ENCODE measurements at regions not wholly inside any gene's neighbourhood (a gene's known extent, or its start where the extent isn't known, plus 50 kb on each side); places are given as distances from the start of the nearest gene placed in this dataset.

DNA sequence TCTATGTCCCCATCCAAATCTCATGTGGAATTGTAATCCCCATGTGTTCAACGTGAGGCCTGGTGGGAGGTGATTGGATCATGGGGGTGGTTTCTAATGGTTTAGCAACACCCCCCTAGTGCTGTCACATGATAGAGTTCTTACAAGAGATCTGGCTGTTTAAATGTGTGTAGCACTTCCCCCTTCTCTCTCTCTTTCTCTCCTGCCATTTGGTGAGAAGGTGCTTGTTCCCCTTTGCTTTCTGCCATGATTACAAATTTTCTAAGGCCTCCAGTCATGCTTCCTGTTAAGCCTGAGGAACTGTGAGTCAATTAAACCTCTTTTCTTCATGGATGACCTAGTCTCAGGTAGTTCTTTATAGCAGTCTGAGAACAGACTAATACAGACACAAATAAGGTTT, 165.4 kb downstream of the OGFRL1 start:
- Histone ChIP-seq H3K4me2 (ENCODE audit: low read length) (no peak overlapping the region), H3K79me2 (ENCODE audit: low read length) (no peaks in the 10 kb centered on the region), H3K9me3 (ENCODE audit: insufficient read depth, low read length) (no peaks in the 10 kb centered on the region), H3K27me3 (ENCODE audit: low read depth, low read length) (no peaks in the 10 kb centered on the region), H3K36me3 (replicated peaks; ENCODE audit: low read depth, low read length) (no peaks in the 10 kb centered on the region), H3K4me3 (ENCODE audit: low read length) (no peak overlapping the region), H3K9ac (ENCODE audit: low read length) (no peak overlapping the region), H4K20me1 (ENCODE audit: insufficient read depth, low read length) (no peaks in the 10 kb centered on the region), H3K4me1 (ENCODE audit: low read length) (0 out of 2 replicates have a peak, but pooled peaks cover 4% of the 10 kb centered on the region), H2AFZ (ENCODE audit: low read depth, low read length) (no peak overlapping the region; the same call in 1 of the 2 replicates), H3K27ac (ENCODE audit: low read length) (no peak overlapping the region)
- TF ChIP-seq CTCF (IDR thresholded peaks at IDR 0.05; ENCODE audit: low read depth, low read length) (no peak), EZH2phosphoT487 (IDR thresholded peaks at IDR 0.05; ENCODE audit: low read depth) (no peak)

- no peaks in the 10 kb centered on the region for H3K9me3 ChIP-seq (ENCODE audit: insufficient read depth, low read length)
- 0 out of 2 replicates have a peak, but pooled peaks cover 4% of the 10 kb centered on the region for H3K4me1 ChIP-seq (ENCODE audit: low read length)
- H3K4me3 ChIP-seq (ENCODE audit: low read length), result no peak overlapping the region
- H3K79me2 ChIP-seq (ENCODE audit: low read length), result no peaks in the 10 kb centered on the region
- H3K36me3 ChIP-seq (replicated peaks; ENCODE audit: low read depth, low read length), result no peaks in the 10 kb centered on the region
- H3K9ac ChIP-seq (ENCODE audit: low read length), result no peak overlapping the region
- H4K20me1 ChIP-seq (ENCODE audit: insufficient read depth, low read length), result no peaks in the 10 kb centered on the region
- H3K4me2 ChIP-seq (ENCODE audit: low read length), result no peak overlapping the region
- no peak overlapping the region for H2AFZ ChIP-seq (ENCODE audit: low read depth, low read length)
- no peaks in the 10 kb centered on the region for H3K27me3 ChIP-seq (ENCODE audit: low read depth, low read length)
- TF ChIP-seq CTCF (IDR thresholded peaks at IDR 0.05; ENCODE audit: low read depth, low read length) (no peak), EZH2phosphoT487 (IDR thresholded peaks at IDR 0.05; ENCODE audit: low read depth) (no peak)
- H3K27ac ChIP-seq (ENCODE audit: low read length), result no peak overlapping the region
These were observed 169.3 kb downstream of the OGFRL1 start for GRCh38 chr6:71457929-71458328.

GRCh38 chr6:71459162-71459561, 170.6 kb downstream of the OGFRL1 start:
- Histone ChIP-seq H3K4me3 (ENCODE audit: low read length) (no peak overlapping the region), H3K27me3 (ENCODE audit: low read depth, low read length) (no peaks in the 10 kb centered on the region), H4K20me1 (ENCODE audit: insufficient read depth, low read length) (no peaks in the 10 kb centered on the region), H3K27ac (ENCODE audit: low read length) (no peak overlapping the region), H3K9me3 (ENCODE audit: insufficient read depth, low read length) (no peaks in the 10 kb centered on the region), H3K4me2 (ENCODE audit: low read length) (no peak overlapping the region), H3K36me3 (replicated peaks; ENCODE audit: low read depth, low read length) (no peaks in the 10 kb centered on the region), H3K9ac (ENCODE audit: low read length) (no peak overlapping the region), H3K4me1 (ENCODE audit: low read length) (0 out of 2 replicates have a peak, but pooled peaks cover 1% of the 10 kb centered on the region), H2AFZ (ENCODE audit: low read depth, low read length) (no peak overlapping the region), H3K79me2 (ENCODE audit: low read length) (no peaks in the 10 kb centered on the region)
- TF ChIP-seq CTCF (IDR thresholded peaks at IDR 0.05; ENCODE audit: low read depth, low read length) (no peak), EZH2phosphoT487 (IDR thresholded peaks at IDR 0.05; ENCODE audit: low read depth) (no peak)

GRCh38 chr6:71460933-71461332, 172.3 kb downstream of the OGFRL1 start:
- no peak overlapping the region for H2AFZ ChIP-seq (ENCODE audit: low read depth, low read length)
- H3K9ac ChIP-seq (ENCODE audit: low read length), result no peak overlapping the region
- H3K79me2 ChIP-seq (ENCODE audit: low read length), result no peaks in the 10 kb centered on the region
- H3K4me2 ChIP-seq (ENCODE audit: low read length), result no peak overlapping the region
- no peaks in the 10 kb centered on the region for H3K36me3 ChIP-seq (replicated peaks; ENCODE audit: low read depth, low read length)
- no peaks in the 10 kb centered on the region for H3K27me3 ChIP-seq (ENCODE audit: low read depth, low read length)
- no peak overlapping the region for H3K4me3 ChIP-seq (ENCODE audit: low read length)
- no peaks in the 10 kb centered on the region for H3K9me3 ChIP-seq (ENCODE audit: insufficient read depth, low read length)
- H3K27ac ChIP-seq (ENCODE audit: low read length), result no peak overlapping the region
- no peaks in the 10 kb centered on the region for H3K4me1 ChIP-seq (ENCODE audit: low read length)
- TF ChIP-seq EZH2phosphoT487 (IDR thresholded peaks at IDR 0.05; ENCODE audit: low read depth) (no peak), CTCF (IDR thresholded peaks at IDR 0.05; ENCODE audit: low read depth, low read length) (no peak)
- no peaks in the 10 kb centered on the region for H4K20me1 ChIP-seq (ENCODE audit: insufficient read depth, low read length)
